GM23248 (cell line): ENCODE measurements at regions not wholly inside any gene's neighbourhood (a gene's known extent, or its start where the extent isn't known, plus 50 kb on each side); places are given as distances from the start of the nearest gene placed in this dataset.
"Not testable (repeated sequence)": the region's sequence is repeated elsewhere in the genome, so short reads cannot be mapped to it uniquely, and the experiment has no call there.

ENCODE experiments used
- EZH2 ChIP-seq: fragments of 200-600 bp; sonication (generic); IDR thresholded peaks from 2 replicates; pipeline ENCODE4 v1.6.1; 2018; ENCODE audit warnings: antibody characterized with exemption, mild to moderate bottlenecking; ENCODE audit not compliant: insufficient read depth, poor library complexity, severe bottlenecking
- EZH2phosphoT487 ChIP-seq: fragments of 200-600 bp; sonication (generic); IDR thresholded peaks from 2 replicates; pipeline ENCODE4 v1.6.1; 2018; ENCODE audit warnings: antibody characterized with exemption, moderate library complexity, mild to moderate bottlenecking, low read depth; ENCODE audit not compliant: insufficient read depth

DNA sequence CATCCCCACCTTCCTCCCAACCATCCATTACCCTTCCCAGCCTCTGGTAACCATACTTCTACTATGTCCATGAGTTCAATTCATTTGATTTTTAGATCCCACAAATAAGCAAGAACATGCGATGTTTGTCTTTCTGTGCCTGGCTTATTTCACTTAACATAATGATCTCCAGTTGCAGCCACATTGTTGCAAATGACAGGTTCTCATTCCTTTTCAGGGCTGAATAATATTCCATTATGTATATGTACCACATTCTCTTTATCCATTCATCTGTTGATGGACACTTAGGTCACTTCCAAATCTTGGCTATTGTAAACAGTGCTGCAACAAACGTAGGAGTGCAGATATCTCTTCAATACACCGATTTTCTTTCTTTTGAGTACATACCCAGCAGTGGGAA, 522.1 kb downstream of the TMEM114 start:
- not testable (repeated sequence) for TF ChIP-seq EZH2, EZH2phosphoT487
